GM18499 (cell line): ENCODE measurements at regions not wholly inside any gene's neighbourhood (a gene's known extent, or its start where the extent isn't known, plus 50 kb on each side); places are given as distances from the start of the nearest gene placed in this dataset.
"Not testable (repeated sequence)": the region's sequence is repeated elsewhere in the genome, so short reads cannot be mapped to it uniquely, and the experiment has no call there.

Experiments
- ATAC-seq: cut with Tn5 transposase; IDR thresholded peaks from one replicate; pipeline ENCODE4 v1.9.1; 2021; ENCODE audit warnings: moderate number of reproducible peaks; ENCODE audit not compliant: insufficient read depth, unreplicated experiment

GRCh38 chr2:38484957-38485356 is 107.9 kb upstream of the ATL2 start:
- no peak for ATAC-seq

- ATAC-seq, result no peak
Observed at GRCh38 chr2:38483776-38484501, 106.9 kb upstream of the ATL2 start.

DNA sequence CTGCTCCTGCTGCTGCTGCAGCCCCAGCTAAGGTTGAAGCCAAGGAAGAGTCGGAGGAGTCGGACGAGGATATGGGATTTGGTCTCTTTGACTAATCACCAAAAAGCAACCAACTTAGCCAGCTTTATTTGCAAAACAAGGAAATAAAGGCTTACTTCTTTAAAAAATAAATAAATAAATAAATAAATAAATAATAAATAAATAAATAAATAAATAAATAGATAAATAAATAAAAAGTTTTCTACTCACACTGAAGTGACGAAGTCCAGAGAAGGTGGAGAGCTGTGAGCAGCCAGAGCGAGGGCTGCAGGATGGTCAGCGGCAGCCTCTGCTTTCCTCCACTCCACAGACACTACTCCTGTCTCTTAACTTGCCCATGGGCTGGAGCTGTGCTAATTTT is 105.6 kb upstream of the ATL2 start:
- not testable (repeated sequence) for ATAC-seq

- no peak for ATAC-seq
Observed at GRCh38 chr2:38480617-38481016, 103.5 kb upstream of the ATL2 start.

GRCh38 chr2:38477006-38477405 is 99.9 kb upstream of the ATL2 start:
- no peak for ATAC-seq

GRCh38 chr2:38475567-38475881 is 98.5 kb upstream of the ATL2 start:
- ATAC-seq, result no peak

GRCh38 chr2:38474715-38475566 is 97.9 kb upstream of the ATL2 start:
- no peak for ATAC-seq

DNA sequence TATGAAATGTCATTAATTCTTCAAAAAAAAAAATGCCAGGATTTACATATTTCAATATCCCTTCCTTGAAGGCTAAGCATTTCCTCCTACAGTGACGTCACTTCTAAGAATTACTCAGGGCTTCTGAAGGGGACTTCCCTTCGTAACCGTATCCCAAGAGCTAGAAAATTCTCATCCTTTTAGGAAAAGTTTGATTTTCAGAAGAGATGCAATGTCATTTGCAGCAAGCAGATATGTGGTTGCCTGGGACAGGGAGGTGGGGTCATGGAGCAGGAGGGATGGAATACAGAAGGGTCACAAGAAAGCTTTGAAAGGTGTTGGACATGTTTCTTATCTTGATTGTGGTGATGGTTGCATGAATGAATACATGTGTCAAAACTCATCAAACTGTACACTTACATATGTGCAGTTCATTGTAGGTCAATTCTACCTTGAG is 97.0 kb upstream of the ATL2 start:
- no peak for ATAC-seq

DNA sequence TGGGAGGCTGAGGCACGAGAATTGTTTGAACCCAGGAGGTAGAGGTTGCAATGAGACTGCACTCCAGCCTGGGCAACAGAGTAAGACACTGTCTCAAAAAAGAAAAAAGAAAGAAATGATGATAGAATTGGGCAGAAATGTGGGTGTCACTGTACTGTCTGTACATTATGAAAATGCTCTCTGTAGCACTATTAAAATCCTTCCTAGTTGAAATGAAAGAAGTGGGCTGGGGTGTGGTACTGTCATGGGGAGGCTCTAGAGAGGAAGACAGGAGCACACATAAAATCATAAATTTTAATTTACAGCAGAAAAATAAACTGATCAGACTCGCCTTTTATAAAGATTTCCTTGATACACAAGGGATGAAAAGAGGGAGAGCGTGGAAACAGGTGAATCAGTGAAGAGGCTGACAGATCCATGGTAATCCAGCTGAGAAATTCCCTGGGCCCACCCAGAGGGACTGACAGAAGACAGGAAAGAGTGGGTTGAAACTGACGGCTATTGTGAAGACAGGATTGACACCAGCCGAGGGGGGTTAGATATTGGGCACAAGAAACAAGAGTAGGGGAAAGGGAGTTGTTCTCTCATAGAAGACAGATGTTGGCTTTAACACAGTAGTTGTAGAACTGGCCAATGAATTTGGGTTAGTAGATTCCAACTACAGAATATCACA is 96.4 kb upstream of the ATL2 start:
- no peak for ATAC-seq

GRCh38 chr2:38470115-38470514 is 93.0 kb upstream of the ATL2 start:
- no peak for ATAC-seq

- ATAC-seq, result no peak
Observed at GRCh38 chr2:38467768-38468455, 90.8 kb upstream of the ATL2 start.

- ATAC-seq, result no peak
Observed at GRCh38 chr2:38466876-38467767, 90.0 kb upstream of the ATL2 start.

DNA sequence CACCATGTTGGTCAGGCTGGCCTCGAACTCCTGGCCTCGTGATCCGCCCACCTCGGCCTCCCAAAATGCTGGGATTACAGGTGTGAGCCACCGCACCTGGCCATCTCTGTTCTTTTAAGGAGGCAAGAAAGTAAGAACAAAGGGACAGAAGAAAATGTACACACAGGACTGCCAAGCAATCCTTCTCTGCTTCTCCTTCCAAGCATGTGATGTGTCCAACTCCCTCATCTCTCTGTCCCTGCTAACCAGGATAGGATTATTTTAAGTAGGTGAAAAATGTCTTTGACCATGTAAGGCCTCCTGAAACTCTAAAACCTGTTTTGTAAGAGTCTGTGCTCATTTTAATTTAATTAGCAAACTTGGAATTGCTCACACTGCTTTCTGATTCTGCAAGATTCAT is 89.3 kb upstream of the ATL2 start:
- no peak for ATAC-seq

DNA sequence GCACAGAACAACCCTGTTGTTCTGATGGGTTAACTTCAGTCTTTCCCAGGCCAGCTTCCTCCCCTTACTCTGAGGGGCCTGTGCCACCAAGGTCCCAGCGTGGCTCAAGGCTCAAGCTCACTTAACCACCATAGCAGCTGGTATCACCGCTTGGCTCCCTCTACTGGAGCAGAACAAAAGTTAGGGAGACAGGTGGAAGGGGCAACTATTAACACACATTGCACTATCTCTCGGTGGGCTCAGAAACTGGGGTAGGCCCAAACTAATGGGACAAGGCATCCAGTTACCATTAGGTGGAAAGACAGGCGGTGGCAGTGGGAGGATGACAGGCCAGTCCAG is 88.7 kb upstream of the ATL2 start:
- no peak for ATAC-seq

DNA sequence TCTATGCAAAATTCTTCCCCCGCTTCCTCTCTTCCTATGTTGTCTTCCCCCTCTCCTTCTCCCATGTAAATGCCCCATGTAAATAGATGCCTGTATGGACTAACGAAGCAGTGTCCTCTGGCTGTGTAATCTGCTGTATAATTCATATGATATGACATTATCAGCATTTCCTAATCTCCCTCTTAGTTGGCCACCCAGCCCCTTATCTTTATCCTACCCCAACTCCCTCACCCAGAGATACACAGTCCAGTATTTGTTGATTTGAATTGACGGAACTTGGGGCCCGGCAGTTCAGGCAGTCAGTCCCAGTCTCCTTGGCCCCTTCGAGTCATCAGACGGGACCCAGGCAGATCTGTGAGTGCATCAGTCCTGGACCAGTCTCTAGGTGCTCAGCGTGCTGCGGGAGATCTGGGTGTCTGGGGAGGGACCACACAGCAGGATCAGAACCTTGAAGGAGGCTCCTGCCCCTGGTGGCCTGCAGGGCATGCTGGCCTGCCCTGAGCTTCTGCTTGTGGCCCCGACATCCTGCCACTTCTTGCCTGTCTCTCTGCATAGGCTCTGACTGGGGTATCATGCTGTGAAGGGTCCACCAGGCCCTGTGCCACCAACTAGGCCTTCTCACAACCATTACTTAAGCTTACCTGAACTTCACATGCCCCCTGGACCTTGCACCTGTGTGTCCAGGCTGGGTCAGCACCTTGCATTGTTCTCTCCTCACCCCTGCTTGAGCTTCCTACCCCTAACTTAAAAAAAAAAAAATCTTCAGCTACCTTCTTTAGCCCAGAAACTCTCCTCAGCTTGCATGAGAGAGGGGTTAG is 88.1 kb upstream of the ATL2 start:
- no peak for ATAC-seq

- ATAC-seq, result no peak
Observed at GRCh38 chr2:38463752-38464151, 86.7 kb upstream of the ATL2 start.

GRCh38 chr2:38462121-38462661 is 85.1 kb upstream of the ATL2 start:
- no peak for ATAC-seq

DNA sequence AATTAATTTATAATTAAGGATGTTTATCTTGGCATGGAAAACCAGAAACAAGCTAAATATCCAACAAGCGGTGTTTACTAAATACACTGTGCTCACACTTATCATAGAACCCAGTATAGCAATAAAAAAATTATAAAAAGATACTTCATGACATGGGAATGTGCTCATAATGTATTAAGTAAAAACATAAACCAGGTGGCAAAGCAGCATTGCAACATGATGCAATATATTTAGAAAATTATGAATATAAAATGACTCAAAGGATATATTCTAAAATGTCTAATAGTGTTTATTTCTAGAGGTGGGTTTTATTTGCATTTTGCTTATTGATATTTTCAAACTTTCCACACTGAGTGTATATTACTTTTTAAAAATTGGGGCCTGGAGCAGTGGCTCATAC is 84.4 kb upstream of the ATL2 start:
- ATAC-seq, result no peak

DNA sequence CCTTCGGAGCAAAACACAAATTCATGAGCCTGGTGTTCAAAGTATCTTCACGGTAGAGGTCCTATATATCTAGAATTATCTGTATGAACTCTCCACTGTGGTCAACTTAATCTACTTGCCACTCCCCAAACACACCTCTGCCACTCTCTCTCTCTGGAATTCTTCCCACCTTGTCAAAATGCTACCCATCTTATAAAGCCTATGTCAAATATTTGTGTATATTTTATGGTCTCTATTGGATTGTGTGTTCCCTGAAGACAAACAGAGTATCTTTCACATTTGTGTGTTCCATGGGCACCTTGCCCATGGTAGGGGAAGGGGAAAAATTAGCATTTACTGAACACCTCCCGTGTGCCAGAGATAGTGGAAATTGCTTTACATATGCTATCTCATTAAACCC is 83.2 kb upstream of the ATL2 start:
- no peak for ATAC-seq
